ENCODE measurements at regions not wholly inside any gene's neighbourhood (a gene's known extent, or its start where the extent isn't known, plus 50 kb on each side); places are given as distances from the start of the nearest gene placed in this dataset.

DNA sequence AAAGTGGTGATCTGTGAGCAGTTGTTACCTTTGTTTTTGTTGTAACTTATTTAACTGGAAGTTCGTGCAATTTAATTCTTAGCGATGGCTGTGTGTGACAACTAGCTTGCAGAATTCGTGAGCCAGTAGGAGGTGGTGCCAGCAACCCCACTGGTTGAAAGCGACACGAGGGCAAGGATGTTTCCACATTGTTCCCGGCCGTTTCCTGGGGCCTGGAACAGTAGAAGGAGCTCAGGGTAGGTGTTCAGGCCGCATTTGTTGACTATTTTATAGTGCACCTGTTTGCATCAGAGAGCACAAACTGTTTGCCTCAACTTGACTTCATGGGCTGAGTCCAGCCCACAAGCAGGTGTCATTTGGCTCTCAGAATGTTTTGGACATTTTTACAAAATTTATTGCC, 112.1 kb upstream of the PTPN1 start:
- TF ChIP-seq, protein P1, sequence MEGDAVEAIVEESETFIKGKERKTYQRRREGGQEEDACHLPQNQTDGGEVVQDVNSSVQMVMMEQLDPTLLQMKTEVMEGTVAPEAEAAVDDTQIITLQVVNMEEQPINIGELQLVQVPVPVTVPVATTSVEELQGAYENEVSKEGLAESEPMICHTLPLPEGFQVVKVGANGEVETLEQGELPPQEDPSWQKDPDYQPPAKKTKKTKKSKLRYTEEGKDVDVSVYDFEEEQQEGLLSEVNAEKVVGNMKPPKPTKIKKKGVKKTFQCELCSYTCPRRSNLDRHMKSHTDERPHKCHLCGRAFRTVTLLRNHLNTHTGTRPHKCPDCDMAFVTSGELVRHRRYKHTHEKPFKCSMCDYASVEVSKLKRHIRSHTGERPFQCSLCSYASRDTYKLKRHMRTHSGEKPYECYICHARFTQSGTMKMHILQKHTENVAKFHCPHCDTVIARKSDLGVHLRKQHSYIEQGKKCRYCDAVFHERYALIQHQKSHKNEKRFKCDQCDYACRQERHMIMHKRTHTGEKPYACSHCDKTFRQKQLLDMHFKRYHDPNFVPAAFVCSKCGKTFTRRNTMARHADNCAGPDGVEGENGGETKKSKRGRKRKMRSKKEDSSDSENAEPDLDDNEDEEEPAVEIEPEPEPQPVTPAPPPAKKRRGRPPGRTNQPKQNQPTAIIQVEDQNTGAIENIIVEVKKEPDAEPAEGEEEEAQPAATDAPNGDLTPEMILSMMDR (IDR thresholded peaks at IDR 0.05), result no peak
- TF ChIP-seq POLR2A (IDR thresholded peaks at IDR 0.05), result no peak

Measured in gastroesophageal sphincter (tissue), 3 donors.